ENCODE measurements at regions not wholly inside any gene's neighbourhood (a gene's known extent, or its start where the extent isn't known, plus 50 kb on each side); places are given as distances from the start of the nearest gene placed in this dataset.

DNA sequence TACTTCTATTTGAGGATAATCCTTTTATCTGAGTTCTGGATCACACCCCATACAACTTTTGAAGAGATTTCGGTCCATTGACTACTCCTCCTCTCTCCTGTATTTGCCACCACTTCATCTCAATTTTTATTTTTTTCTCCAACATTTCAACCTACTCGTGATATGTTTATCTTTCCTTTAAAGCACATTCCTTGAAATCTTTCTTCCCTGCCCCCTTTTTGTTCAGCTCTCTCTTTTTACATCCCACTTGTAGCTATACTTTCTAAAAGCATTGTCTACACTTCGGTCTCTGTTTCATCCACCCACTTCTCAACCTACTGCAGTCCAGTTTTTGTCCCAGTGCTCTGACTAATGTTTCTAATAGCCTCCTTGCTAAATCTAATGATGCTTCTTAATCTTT, 299.4 kb downstream of the PSAT1 start:
- DNase-seq (ENCODE audit: low read depth in 4 of 4, low spot score in 1 of 4) = no peak

DNA sequence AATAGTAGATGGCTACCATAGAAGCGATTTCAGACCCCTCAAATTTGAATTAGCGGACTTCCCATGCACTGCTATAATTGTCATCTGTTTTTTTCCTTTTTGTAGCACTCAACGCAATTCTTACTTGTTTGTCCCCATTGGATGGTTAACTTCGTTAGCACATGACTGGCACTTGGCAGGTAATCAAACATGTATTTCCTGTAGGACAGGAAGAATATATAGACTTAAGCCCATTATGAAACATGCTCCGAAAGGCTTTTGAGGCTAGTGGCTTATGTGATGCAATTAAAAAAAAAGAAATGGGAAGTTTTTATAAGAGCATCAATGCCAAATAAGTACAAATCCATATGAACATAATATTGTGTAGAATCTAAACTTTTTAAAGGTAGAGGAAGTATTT, 301.2 kb downstream of the PSAT1 start:
- DNase-seq (ENCODE audit: low read depth in 4 of 4, low spot score in 1 of 4) = no peak

DNA sequence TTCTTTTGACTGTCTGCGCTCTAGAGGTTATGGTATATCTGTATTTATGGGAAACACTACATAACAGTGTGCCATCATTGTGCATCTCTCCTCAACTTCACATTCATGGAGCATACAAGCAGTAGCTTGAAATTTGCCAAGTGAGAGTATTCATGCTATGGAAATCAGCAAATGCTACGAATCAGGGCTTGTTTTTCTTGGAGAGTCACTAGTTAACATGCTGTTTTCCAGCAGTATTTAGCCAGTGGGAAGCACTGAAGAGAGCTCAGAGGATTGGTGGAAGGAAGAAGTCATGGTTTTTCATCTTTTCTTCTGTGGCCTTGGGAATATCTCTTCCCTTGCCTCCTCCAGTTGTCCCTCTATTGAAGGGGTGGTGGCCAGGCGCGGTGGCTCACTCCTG, 303.0 kb downstream of the PSAT1 start:
- no peak for DNase-seq (ENCODE audit: low read depth in 4 of 4, low spot score in 1 of 4)

DNA sequence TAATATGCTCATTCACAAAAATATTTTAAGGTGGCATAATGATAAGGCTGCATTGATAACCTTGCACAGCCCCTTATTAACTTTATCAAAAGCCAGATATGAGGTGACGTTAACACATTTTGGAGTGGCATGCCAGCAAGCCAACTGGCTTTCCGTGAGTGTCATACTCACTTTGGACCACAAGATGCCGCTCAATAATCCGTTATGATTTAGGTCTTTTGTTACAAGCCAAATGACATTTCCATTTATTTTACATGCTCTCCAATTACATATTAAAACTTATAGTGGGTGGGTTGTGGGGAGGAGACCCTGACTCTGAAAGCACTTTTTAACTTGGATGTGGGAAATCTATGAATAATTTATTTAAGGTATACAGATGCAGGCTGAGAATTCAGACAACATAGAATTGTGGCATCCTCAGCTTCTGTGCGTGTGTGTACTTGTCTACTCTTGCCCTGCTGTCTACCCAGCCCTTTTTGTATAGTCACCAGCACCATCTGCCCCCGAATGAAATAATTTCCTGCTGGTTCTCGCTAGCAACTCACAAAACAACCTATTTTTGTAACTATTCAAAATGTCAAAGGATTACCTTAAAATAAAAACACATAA, 305.1 kb downstream of the PSAT1 start:
- no peak for DNase-seq (ENCODE audit: low read depth in 4 of 4, low spot score in 1 of 4)

DNA sequence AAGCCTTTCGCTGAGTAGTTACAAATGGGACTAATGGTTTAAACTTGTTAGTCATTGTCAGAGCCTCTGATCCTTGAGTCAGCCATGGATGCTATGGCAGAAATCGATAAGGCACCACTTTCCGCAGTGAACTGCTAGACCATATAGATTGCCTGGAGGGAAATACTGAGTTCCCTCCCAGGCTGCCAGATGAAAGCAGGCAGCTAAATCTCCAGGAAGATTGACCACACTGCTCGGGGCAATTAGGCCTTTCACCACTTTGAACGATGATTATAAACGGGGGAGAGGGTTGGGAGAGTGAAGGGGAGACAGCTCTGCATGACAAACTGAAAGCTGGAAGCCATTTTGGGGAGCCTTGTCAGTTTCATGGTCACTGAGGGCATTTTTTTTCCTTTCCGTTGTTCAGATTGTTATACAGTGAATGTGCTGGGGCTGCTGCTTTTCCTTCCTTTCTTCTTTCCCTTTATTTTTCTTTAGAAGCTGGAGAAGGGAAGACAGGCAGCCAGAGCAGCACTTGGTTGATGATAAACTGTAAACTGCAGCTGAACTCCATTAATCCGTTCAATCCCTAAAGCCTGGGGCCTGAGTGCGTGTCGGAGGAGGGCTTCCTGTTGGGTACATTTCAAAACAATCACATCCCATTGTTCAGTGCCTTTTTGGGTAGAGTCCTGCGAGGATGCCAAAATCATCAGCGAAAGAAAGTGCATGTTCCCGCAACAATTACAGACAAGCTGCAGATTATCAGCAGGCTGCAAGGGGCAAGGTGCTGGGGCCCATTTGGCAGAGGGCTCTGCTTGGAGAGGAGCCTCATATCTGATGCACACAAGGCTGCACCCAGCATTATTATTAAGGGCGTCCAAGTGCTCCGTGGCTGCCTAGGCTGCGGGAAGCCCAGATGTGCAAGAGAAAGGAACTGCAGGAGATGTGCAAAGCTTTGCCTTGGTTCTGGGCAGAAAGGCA, 308.4 kb downstream of the PSAT1 start:
- DNase-seq (ENCODE audit: low read depth in 4 of 4, low spot score in 1 of 4) = no peak

DNA sequence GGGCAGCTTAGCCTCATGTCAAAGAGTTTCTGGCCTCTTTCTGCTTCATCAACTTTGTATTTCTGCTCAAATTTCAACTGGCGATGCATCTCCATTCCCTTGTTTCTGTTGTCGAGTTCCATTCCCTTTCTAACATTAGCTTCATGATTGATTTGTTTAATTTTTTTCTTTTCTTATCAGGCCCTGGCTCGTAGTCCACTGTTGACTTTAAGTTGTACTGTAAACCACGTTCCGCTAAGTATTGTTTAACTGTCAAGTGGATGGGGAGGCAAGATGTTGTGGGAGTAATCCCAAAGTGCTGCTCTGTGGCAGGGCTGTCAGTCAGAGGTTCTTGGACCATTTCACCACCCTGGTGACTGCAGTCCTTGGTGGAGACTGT, 309.1 kb downstream of the PSAT1 start:
- no peak for DNase-seq (ENCODE audit: low read depth in 4 of 4, low spot score in 1 of 4)

DNA sequence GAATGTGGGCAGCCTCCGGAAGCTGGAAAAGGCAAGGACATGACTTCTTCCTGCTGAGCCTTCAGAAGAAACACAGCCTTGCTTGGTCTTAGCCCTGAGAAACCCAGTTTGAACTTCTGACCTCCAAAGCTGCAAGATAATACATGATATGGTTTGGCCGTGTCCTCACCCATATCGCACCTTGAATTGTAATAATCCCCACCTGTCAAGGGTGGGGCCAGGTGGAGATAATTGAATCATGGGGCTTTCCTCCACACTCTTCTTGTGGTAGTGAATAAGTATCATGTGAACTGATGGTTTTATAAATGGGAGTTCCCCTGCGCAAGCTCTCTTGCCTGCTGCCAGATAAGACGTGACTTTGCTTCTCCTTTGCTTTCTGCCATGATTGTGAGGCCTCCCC, 310.9 kb downstream of the PSAT1 start:
- no peak for DNase-seq (ENCODE audit: low read depth in 4 of 4, low spot score in 1 of 4)

DNA sequence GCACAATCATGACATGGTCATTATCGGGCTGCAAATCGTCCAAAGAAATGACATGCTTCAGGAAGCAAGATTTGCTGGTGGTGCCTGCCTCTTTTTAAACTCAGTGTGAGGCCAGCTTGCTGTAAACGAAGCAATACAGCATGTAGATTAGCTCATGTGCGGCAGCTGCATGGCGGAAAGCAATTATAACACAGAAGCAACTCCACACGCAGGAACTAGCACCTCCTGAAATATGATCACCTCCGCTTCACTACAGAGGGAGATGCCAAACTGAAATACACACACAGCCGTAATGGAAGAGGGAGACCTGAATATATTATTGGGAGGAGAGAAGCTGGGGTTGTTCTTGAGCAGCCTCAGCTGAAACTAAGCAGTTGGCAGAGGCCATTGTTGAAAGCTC, 312.5 kb downstream of the PSAT1 start:
- DNase-seq (ENCODE audit: low read depth in 4 of 4, low spot score in 1 of 4) = no peak

DNA sequence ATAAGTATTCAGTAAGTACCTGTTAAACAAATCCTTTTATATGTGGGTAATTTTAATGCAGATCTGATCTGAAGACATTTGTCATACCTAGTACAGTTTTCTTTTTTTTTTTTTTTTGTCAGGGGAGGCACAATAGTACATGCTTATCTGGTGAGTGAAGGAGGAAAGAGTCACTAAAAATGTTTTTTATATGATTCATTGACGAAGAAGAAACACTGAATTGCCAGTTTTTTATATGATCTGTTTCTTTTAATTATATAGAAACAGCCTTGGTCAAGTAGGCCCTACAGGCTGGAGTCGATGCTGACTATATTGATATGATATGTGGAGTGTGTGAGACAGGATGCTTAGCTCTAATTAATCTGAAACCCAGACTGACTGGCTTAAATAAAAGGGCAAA, 315.2 kb downstream of the PSAT1 start:
- DNase-seq (ENCODE audit: low read depth in 4 of 4, low spot score in 1 of 4) = no peak

DNA sequence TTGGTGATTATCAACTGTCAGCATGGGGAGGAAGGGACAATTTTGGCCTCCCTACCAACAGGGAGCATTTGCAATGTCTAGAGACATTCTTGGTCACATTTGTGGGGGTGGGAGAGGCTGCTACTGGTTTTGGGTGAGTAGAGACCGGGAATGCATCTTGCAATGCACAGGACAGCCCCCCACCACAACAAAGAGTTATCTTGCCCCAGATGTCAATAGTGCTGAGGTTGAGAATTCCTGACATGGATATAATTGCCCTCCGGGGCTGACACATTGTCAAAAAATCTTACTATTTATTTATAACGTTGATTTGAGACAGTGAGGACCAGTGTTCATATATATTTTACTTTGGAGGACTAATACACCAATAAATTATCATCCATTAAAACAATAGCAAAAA, 316.1 kb downstream of the PSAT1 start:
- DNase-seq (ENCODE audit: low read depth in 4 of 4, low spot score in 1 of 4) = no peak

DNA sequence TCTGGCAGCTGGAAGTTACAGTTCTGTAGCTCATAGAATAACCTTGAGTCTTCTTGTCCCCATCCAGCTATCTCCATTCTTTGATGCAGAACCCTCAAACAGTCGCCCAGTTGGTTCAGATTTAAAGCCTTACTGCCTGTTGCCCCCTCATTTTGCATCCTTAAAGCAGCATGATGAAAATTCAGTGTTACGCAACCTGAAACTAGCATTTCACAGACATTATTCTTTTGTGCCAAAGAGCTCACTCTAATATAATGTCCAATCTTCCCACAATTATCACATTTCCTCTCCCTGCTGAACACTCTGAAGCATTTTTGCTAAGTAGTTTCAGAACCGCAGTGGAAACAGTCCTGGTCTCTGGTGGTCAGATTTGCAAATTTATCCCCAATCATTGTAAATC, 318.0 kb downstream of the PSAT1 start:
- no peak for DNase-seq (ENCODE audit: low read depth in 4 of 4, low spot score in 1 of 4)

DNA sequence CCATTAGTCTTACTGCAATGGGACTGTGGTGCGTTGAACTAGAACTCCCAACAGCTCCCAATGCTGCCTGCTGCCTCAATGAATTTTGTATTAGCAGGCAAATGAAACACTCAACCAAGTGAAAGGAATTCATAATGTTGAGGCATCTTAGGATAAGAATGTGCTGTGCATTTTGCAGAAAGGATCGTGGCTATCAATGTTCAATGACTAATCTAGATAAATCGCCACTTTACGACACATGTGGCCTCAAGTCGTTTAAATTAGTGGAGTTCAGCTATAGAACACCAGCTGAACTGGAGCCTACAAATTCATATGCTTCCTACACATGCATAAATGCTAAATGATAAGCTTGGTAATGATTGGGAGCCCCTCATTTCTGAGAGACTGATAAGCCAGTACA, 318.4 kb downstream of the PSAT1 start:
- no peak for DNase-seq (ENCODE audit: low read depth in 4 of 4, low spot score in 1 of 4)

DNA sequence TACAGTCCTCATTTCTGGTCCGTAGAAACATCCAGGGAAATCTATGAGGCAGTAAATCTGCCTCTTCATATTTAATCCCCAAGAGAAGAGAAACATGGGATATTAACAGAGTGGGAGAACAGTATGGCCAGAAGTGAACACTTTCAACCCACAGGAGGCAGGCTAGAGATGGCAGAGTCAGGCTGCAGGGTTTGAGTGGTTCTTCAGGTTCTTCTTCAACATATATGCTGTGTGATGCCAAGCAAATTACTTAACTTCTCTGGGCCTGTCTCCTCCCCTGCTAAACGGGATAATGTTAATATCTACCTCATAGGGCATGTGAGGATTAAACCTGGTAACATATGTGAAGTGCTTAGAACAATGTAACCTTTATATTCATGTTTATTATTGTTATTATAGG, 321.8 kb downstream of the PSAT1 start:
- no peak for DNase-seq (ENCODE audit: low read depth in 4 of 4, low spot score in 1 of 4)

DNA sequence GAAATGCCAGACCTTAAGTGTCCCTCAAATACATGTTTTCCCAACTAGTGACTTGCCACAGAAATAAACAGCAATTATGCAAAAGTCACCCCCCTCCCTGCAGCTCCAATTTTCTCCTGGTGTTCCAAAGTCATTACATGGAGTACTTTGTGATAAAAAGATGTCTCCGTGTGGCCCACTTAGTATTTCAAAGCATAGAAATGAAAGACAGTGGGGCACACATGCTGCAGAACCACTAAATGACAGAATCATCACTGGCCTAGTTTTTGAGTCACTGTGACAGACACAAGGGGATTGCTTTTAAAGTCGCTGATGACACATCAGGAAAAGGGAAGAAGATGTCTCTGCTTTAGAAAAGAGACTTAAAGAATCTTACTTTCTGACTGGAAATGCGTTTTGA, 323.4 kb downstream of the PSAT1 start:
- no peak for DNase-seq (ENCODE audit: low read depth in 4 of 4, low spot score in 1 of 4)

DNA sequence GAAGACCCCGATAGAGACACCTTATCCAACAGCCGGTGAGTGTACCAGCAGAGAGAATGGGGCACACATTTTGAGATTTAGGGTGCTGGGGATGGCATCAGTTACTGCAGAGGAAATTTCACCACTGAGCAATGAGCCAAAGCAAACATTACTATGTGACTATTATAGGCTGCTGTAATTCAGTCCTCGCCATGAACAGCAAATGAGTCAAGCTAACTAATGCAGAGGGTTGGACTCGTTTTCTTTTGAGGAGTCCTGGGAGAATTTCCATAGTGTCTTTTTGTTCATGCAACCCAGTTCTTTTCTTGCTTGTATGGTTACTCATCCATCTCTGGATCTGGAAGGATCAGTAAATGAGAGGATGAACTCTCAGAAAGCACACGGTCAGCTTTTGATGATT, 323.8 kb downstream of the PSAT1 start:
- no peak for DNase-seq (ENCODE audit: low read depth in 4 of 4, low spot score in 1 of 4)

DNA sequence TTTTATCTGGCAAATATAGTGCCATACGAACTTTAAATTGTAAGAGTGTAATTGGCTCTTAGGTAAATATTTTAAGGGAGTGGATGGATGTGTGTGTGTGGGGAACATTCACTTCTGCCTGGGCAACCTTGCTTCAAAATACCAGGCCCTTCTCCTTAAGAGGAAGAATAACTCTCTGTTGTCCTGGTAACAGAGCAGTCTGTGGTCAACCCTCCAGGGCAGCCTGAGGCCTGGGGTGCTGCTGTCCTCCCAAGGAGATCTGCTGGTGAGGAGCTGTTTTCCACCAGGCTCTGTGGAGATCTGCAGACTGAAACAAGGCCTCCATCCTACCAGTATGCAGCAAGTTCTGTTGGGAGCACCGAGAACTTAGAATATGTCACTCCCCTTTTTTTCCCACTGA, 325.2 kb downstream of the PSAT1 start:
- DNase-seq (ENCODE audit: low read depth in 4 of 4, low spot score in 1 of 4) = no peak

DNA sequence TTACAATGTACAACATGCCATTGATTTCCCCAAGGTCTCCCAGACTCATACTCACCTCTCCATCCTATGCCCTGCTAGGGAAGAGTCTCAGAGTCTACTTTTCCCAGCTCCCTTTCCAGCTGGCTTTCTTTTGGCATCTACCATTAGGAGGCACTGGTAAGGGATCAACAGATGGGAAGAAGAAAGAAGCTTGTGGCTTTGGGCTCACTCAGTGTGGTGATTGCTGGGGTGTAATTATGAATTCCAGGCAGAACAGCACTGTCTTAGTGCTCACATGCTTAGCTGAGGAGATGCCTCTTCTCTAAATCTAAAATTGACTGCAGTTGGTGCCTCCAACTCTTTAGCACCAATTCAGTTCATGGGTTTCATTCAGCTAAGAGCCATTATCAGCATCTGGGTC, 330.0 kb downstream of the PSAT1 start:
- DNase-seq (ENCODE audit: low read depth in 4 of 4, low spot score in 1 of 4) = no peak

DNA sequence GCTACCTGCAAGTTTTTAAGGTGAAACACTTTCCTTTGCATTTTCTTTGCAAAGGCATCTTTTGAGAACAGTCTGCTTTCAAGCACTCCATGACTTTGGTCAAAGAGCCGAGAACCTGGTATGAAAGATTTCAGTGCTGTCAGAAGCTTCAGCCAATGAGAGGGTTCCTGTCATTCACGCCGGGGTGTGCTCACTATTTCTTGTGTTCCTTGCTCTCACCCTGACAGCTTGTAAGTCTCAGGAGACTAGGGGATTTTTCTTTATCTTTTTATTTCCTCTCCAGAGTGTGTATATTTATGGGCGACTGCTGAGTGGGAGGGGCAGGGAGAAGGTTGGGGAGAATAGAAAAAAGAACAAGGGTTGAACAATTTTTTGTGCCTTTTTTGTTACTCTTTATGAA, 334.0 kb downstream of the PSAT1 start:
- DNase-seq (ENCODE audit: low read depth in 4 of 4, low spot score in 1 of 4) = no peak

DNA sequence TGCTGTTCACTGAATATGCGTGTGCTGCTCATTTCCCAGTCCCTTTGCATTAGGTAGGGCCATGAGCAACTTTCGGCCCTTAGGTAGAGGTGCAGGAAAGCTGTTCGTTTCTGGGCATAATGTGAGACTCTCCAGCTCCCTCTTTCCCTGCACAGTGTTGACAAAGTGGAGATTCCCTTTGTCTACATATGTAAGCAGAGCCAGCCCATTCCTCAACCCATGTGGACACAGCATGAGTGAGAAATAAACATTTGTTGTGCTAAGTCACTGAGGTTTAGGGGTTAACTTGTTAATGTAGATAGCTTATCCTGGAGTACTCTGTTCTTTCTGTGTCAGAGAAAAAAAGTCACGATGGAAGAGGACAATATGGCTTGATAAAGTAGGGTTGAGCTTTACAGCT, 343.8 kb downstream of the PSAT1 start:
- no peak for DNase-seq (ENCODE audit: low read depth in 4 of 4, low spot score in 1 of 4)

DNA sequence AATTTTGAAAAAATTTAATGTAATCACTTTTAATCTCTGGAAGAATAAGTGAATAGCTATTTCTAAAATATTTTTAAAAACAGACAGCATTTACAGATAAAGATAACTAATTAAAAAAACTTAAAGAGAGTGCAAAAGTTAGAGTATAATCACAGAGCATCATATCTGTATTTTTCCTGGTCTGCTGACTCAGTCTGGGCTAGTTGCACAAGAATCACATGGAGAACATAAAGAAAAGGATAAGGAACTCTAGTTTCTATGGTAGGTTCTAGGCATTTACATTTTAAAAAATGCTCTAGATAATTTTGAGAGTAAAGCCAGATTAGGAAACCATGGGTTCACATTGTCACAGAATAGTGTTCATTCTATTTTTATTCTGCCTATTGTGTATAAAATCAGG, 347.4 kb downstream of the PSAT1 start:
- DNase-seq (ENCODE audit: low read depth in 4 of 4, low spot score in 1 of 4) = no peak

DNA sequence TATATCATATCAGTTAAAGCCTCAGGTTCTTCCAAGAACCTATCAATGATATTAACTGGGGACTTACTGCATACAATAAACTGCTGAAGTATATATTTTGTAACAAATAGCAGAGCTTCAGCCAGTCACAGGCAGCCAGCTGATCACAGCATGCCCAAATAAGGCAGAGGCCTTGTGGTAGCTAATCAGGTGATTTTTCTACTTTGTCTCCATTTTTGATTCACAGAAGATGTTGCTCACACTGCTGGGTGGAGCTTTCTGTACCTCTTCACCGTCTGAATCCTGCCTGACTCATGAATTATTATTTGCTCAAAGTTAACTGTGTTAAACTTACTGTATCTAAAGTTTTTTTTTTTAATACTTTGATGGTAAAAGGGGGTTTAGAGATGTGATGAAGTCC, 357.4 kb downstream of the PSAT1 start:
- no peak for DNase-seq (ENCODE audit: low read depth in 4 of 4, low spot score in 1 of 4)

DNA sequence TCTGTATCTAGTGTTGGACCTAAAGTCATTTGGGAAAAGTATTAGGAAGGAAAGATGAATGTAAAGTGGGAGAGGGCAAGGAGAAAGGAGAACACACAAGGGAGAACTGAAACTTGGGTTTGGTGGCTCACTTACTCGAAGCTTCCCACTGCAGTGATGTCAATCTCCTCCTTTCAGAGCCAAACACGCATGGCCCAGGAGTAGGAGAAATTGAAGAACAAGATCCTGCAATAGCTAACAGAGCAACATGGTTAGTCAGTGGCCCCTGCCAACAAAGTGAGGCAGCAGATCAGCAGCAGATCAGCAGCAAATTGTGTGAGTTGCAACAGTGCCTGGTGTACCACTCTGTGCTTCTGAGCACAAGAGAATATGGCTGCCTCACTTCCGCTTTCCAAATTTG, 366.4 kb downstream of the PSAT1 start:
- no peak for DNase-seq (ENCODE audit: low read depth in 4 of 4, low spot score in 1 of 4)

DNA sequence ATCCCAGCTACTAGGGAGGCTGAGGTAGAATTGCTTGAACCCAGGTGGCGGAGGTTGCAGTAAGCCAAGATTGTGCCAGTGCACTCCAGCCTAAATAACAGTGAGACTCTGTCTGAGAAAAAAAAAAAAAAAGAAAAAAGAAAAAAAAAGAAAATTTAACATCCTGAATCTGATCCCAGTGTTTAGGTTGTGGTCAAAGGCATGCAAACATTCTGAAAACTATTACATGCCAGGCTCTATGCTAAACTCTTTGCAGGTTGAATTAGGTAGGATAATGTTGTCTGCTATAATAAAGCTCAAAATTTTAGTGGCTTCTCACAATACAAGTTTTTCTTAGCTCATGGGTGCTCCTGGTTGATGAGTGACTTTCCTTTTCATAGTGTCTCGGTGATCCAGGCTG, 367.4 kb downstream of the PSAT1 start:
- no peak for DNase-seq (ENCODE audit: low read depth in 4 of 4, low spot score in 1 of 4)

Data from stimulated activated CD4-positive, alpha-beta T cell treated with anti-CD3 and anti-CD28 coated beads, Interleukin-1b, Interleukin-23, amount 100 ng/mL, for 24 hours (primary cell).